Smooth muscle cell (in vitro differentiated cells): ENCODE measurements at regions not wholly inside any gene's neighbourhood (a gene's known extent, or its start where the extent isn't known, plus 50 kb on each side); places are given as distances from the start of the nearest gene placed in this dataset.
"Not testable (repeated sequence)": the region's sequence is repeated elsewhere in the genome, so short reads cannot be mapped to it uniquely, and the experiment has no call there.

Experiments used
- DNase-seq: peaks from one replicate; lab custom pipeline; 2025; ENCODE audit not compliant: unreplicated experiment; lab: John Stamatoyannopoulos, UW
- H2AFZ ChIP-seq: fragments of 200-600 bp; sonication (generic); 2 replicates; pipeline ENCODE4 v1.6.0; 2016; ENCODE audit warnings: antibody characterized with exemption, low read depth, mild to moderate bottlenecking
- H3F3A ChIP-seq: fragments of 200-600 bp; sonication (generic); 2 replicates; pipeline ENCODE4 v1.6.0; 2017; ENCODE audit warnings: antibody characterized with exemption, low read depth
- H3K27ac ChIP-seq: fragments of 200-600 bp; sonication (generic); 2 replicates; pipeline ENCODE4 v1.5.1; 2016; ENCODE audit warnings: low read depth, mild to moderate bottlenecking
- H3K27me3 ChIP-seq: fragments of 200-600 bp; sonication (generic); 2 replicates; pipeline ENCODE4 v1.6.1; 2016; ENCODE audit warnings: low read depth, mild to moderate bottlenecking
- H3K36me3 ChIP-seq: fragments of 200-600 bp; sonication (generic); 2 replicates; pipeline ENCODE4 v1.5.1; 2016; ENCODE audit warnings: low read depth
- H3K4me1 ChIP-seq: fragments of 200-600 bp; sonication (generic); 2 replicates; pipeline ENCODE4 v1.5.1; 2016; ENCODE audit warnings: low read depth
- H3K4me2 ChIP-seq: fragments of 200-600 bp; sonication (generic); 2 replicates; pipeline ENCODE4 v1.6.0; 2016; ENCODE audit warnings: mild to moderate bottlenecking
- H3K4me3 ChIP-seq: fragments of 200-600 bp; sonication (generic); 2 replicates; pipeline ENCODE4 v1.5.1; 2016; ENCODE audit warnings: mild to moderate bottlenecking
- H3K79me2 ChIP-seq: fragments of 200-600 bp; sonication (generic); 2 replicates; pipeline ENCODE4 v1.6.0; 2016; ENCODE audit warnings: low read depth, mild to moderate bottlenecking
- H3K9ac ChIP-seq: fragments of 200-600 bp; sonication (generic); 2 replicates; pipeline ENCODE4 v1.6.0; 2016; ENCODE audit warnings: low read depth
- H3K9me3 ChIP-seq: fragments of 200-600 bp; sonication (generic); replicated peaks from 2 replicates; pipeline ENCODE4 v1.5.1; 2016; ENCODE audit warnings: low read depth
- H4K20me1 ChIP-seq: fragments of 200-600 bp; sonication (generic); 2 replicates; pipeline ENCODE4 v1.6.0; 2016; ENCODE audit warnings: low read depth
- CTCF ChIP-seq: fragments of 200-600 bp; sonication (generic); IDR thresholded peaks from 2 replicates; pipeline ENCODE4 v1.5.1; 2017; ENCODE audit warnings: borderline replicate concordance, mild to moderate bottlenecking, antibody characterized with exemption; ENCODE audit not compliant: insufficient read depth, poor library complexity, severe bottlenecking
- WGBS: methylation state at CpG from one replicate; pipeline ENCODE4 v1.1.7; 2016; ENCODE audit warnings: low lambda C conversion rate; 5-methylcytosine and 5-hydroxymethylcytosine counted together

- H3K27me3 ChIP-seq, result no peaks in the 10 kb centered on the region
- H3K9ac ChIP-seq, result peak overlapping the region; percentile 7
- H3K27ac ChIP-seq, result peak overlapping the region; percentile 74
- no peak overlapping the region for H3K4me3 ChIP-seq
- H3K36me3 ChIP-seq, result no peaks in the 10 kb centered on the region
- peak overlapping the region; percentile 62 for H3K4me2 ChIP-seq
- peaks cover 12% of the 10 kb centered on the region for H3F3A ChIP-seq
- WGBS, result 27% methylated on average over 3 of the region's 3 CpGs
- DNase-seq, result no peak
- no peaks in the 10 kb centered on the region for H3K79me2 ChIP-seq
- H2AFZ ChIP-seq, result no peak overlapping the region
- peaks cover 24% of the 10 kb centered on the region for H3K4me1 ChIP-seq
- H3K9me3 ChIP-seq, result no peaks in the 10 kb centered on the region
- peaks cover 3% of the 10 kb centered on the region for H4K20me1 ChIP-seq
- TF ChIP-seq CTCF, result no peak
Observed at GRCh38 chr6:835476-836160, 142.7 kb upstream of the EXOC2 start.

- Histone ChIP-seq H2AFZ (no peak overlapping the region), H3K9me3 (no peaks in the 10 kb centered on the region), H3K4me2 (peak overlapping the region; percentile 62), H3K36me3 (no peaks in the 10 kb centered on the region), H3F3A (peaks cover 12% of the 10 kb centered on the region), H3K27ac (peak overlapping the region; percentile 74), H3K9ac (peak overlapping the region; percentile 7), H3K4me3 (no peak overlapping the region), H3K79me2 (no peaks in the 10 kb centered on the region), H4K20me1 (peaks cover 3% of the 10 kb centered on the region), H3K4me1 (peaks cover 25% of the 10 kb centered on the region), H3K27me3 (no peaks in the 10 kb centered on the region)
- WGBS, result 8% methylated on average over 2 of the region's 2 CpGs
- TF ChIP-seq CTCF, result no peak
- DNase-seq, result no peak
Observed at GRCh38 chr6:834866-835265, 141.9 kb upstream of the EXOC2 start.

- TF ChIP-seq CTCF, result no peak
- Histone ChIP-seq H3K9me3 (no peaks in the 10 kb centered on the region), H3K4me1 (peaks cover 32% of the 10 kb centered on the region), H3K4me3 (no peak overlapping the region), H3F3A (peaks cover 12% of the 10 kb centered on the region), H2AFZ (no peak overlapping the region), H3K27me3 (no peaks in the 10 kb centered on the region), H3K4me2 (peak overlapping the region; percentile 62), H3K36me3 (no peaks in the 10 kb centered on the region), H3K27ac (peak overlapping the region; percentile 74), H4K20me1 (peaks cover 3% of the 10 kb centered on the region), H3K9ac (no peak overlapping the region), H3K79me2 (no peaks in the 10 kb centered on the region)
- WGBS, result 96% methylated on average over 2 of the region's 2 CpGs
- no peak for DNase-seq
Observed at GRCh38 chr6:834190-834589, 141.3 kb upstream of the EXOC2 start.

DNA sequence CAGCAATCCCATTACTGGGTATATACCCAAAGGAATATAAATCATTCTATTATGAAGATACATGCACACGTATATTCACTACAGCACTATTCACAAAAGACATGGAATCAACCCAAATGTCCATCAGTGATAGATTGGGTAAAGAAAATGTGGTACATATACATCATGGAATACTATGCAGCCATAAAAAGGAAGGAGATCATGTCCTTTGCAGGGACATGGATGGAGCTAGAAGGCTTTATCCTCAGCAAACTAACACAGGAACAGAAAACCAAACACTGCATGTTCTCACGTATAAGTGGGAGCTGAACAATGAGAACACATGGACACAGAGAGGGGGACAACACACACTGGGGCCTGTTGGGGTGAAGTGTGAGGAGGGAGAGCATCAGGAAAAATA is 139.9 kb upstream of the EXOC2 start:
- not testable (repeated sequence) for H2AFZ ChIP-seq, H3K27me3 ChIP-seq, H4K20me1 ChIP-seq, H3K9ac ChIP-seq, H3K27ac ChIP-seq, H3K9me3 ChIP-seq, H3K4me3 ChIP-seq, H3K79me2 ChIP-seq, H3K4me2 ChIP-seq, H3K36me3 ChIP-seq, DNase-seq
- WGBS, result 88% methylated on average over 2 of the region's 2 CpGs
- Histone ChIP-seq H3K4me1 (peaks cover 32% of the 10 kb centered on the region), H3F3A (peaks cover 12% of the 10 kb centered on the region)
